ENCODE measurements at regions not wholly inside any gene's neighbourhood (a gene's known extent, or its start where the extent isn't known, plus 50 kb on each side); places are given as distances from the start of the nearest gene placed in this dataset.
A peak's percentile ranks its signal among the peaks of the same experiment; 100 is the strongest.

GRCh38 chr20:22775256-22775655 is 190.9 kb upstream of the FOXA2 start:
- ATAC-seq (ENCODE audit: low read depth) (peak; percentile 27; the same call in 1 of the 2 replicates), DNase-seq (no peak)
- H3K4me3 ChIP-seq (ENCODE audit: insufficient read depth, low read depth, low read length): no peak overlapping the region
- H2BK120ac ChIP-seq (ENCODE audit: low read depth, low read length): peak overlapping the region; percentile 12; the same call in 1 of the 2 replicates
- no peak overlapping the region for H3K14ac ChIP-seq (replicated peaks; ENCODE audit: low read depth, low read length)
- H4K20me1 ChIP-seq (ENCODE audit: insufficient read depth, low read length): no peaks in the 10 kb centered on the region
- H3K4me2 ChIP-seq (ENCODE audit: low read depth, low read length): peak overlapping the region; percentile 45
- WGBS, 2 experiments (ENCODE audit: extremely low coverage in 2 of 2, insufficient read length in 1 of 2): no CpG with 5 or more reads among the region's 1 CpG
- H4K5ac ChIP-seq (ENCODE audit: low read depth, low read length): no peak overlapping the region; the same call in 1 of the 2 replicates
- POLR2A ChIA-PET (ENCODE audit: unreplicated experiment): no interaction called here
- H2BK5ac ChIP-seq (ENCODE audit: low read depth, low read length, poor library complexity, severe bottlenecking): peak overlapping the region; percentile 67
- no TSS peak for BruUV-seq (replicated peaks)
- H3K4ac ChIP-seq (ENCODE audit: low read depth, low read length): no peak overlapping the region
- no peaks in the 10 kb centered on the region for H3K36me3 ChIP-seq (ENCODE audit: control insufficient read depth, insufficient read depth, low read length)
- TF ChIP-seq USF2 (IDR thresholded peaks at IDR 0.05; ENCODE audit: low read depth, low read length) (no peak), BHLHE40 (IDR thresholded peaks at IDR 0.05; ENCODE audit: low read depth, low read length) (no peak), CEBPB (IDR thresholded peaks at IDR 0.05; ENCODE audit: low read depth, low read length) (no peak), POLR2A (IDR thresholded peaks at IDR 0.05; ENCODE audit: low read depth, low read length) (no peak), NFE2L2 (IDR thresholded peaks at IDR 0.05; ENCODE audit: low read depth, low read length) (no peak)
- peak overlapping the region; percentile 10 to 28; a peak in 1 of 4 replicates for H4K8ac ChIP-seq (ENCODE audit: low read depth in 2 of 2, low read length in 2 of 2)
- intact Hi-C loops (cut with micrococcal nuclease) (no loop called here), in situ Hi-C loops (cut with MboI; ENCODE audit: low sequenced_read_pairs) (no loop called here), dilution Hi-C loops (cut with HindIII; ENCODE audit: low sequenced_read_pairs, unreplicated experiment) (no loop called here)
- H2BK20ac ChIP-seq (ENCODE audit: low read depth, low read length): peak overlapping the region; percentile 38; the same call in 1 of the 2 replicates
- H2AK9ac ChIP-seq (replicated peaks; ENCODE audit: low read depth, low read length, poor library complexity): no peak overlapping the region
- no peak overlapping the region for H3K23ac ChIP-seq (ENCODE audit: low read depth, low read length)
- 0 out of 2 replicates have a peak overlapping the region, but pooled peaks have one; percentile 20 for H2AK5ac ChIP-seq (ENCODE audit: low read depth, low read length)
- H3K18ac ChIP-seq (ENCODE audit: low read depth, low read length): peak overlapping the region; percentile 11; the same call in 1 of the 2 replicates
- 0 out of 3 replicates have a peak overlapping the region, but pooled peaks have one; percentile 45 for H2BK15ac ChIP-seq (ENCODE audit: low read depth, low read length)
- no peak overlapping the region for H3K9ac ChIP-seq (ENCODE audit: low read depth, low read length)
- no peaks in the 10 kb centered on the region for H3K79me1 ChIP-seq (ENCODE audit: low read depth in 1 of 2, low read length in 2 of 2)
- H3K27ac ChIP-seq (ENCODE audit: insufficient read depth, low read length): no peak overlapping the region
- no peak overlapping the region for H3K56ac ChIP-seq (ENCODE audit: extremely low read depth, insufficient read depth, low read length)
- CTCF ChIA-PET: no interaction called here
- peak overlapping the region; percentile 37 for H2AFZ ChIP-seq (replicated peaks; ENCODE audit: low read length, poor library complexity)
- H3K27me3 ChIP-seq (ENCODE audit: control insufficient read depth, insufficient read depth, low read length): peaks cover 3% of the 10 kb centered on the region
- H3K9me1 ChIP-seq (ENCODE audit: insufficient read depth, low read length): no peaks in the 10 kb centered on the region; the same call in 1 of the 2 replicates
- peak overlapping the region; percentile 7; the same call in 1 of the 2 replicates for H4K91ac ChIP-seq (ENCODE audit: insufficient read depth, low read depth, low read length)
- peaks cover 6% of the 10 kb centered on the region; the same call in 1 of the 2 replicates for H3K9me3 ChIP-seq (ENCODE audit: control insufficient read depth, insufficient read depth, low read length)
- H3K4me1 ChIP-seq (ENCODE audit: control insufficient read depth, insufficient read depth, low read length): peaks cover 4% of the 10 kb centered on the region; the same call in 1 of the 2 replicates
